HCT116 (cell line): ENCODE measurements at regions not wholly inside any gene's neighbourhood (a gene's known extent, or its start where the extent isn't known, plus 50 kb on each side); places are given as distances from the start of the nearest gene placed in this dataset.
A peak's percentile ranks its signal among the peaks of the same experiment; 100 is the strongest.

ENCODE experiments used
- ATAC-seq: fragments of 200-7000 bp; cut with Tn5 transposase; 2 replicates; pipeline ENCODE4 v1.9.1; 2020; ENCODE audit warnings: mild to moderate bottlenecking, moderate library complexity
- BruUV-seq: library from RNA; stranded (reverse); fragments of 400-500 nt; replicated peaks from 2 replicates; lab custom pipeline; 2021; lab: Mats Ljungman, UMichigan
- CTCF ChIA-PET: fragments of 300-600 bp; sonication (Branson Sonifier 250); formaldehyde crosslinking; loops from one replicate; lab custom pipeline; 2021; ENCODE audit warnings: antibody characterized with exemption; lab: Charles Lee
- POLR2A ChIA-PET: fragments of 300-600, 350-600 bp; sonication (Branson Sonifier 250); formaldehyde crosslinking; loops from one replicate; lab custom pipeline; 2021; ENCODE audit warnings: antibody characterized with exemption; lab: Charles Lee
- RAD21 ChIA-PET, 2 experiments: fragments of 300-600 bp; sonication (Branson Sonifier 250); formaldehyde crosslinking; loops; one replicate each; lab custom pipeline; 2023; ENCODE audit warnings: low total read pairs in 2 of 2; ENCODE audit not compliant: uncharacterized antibody in 2 of 2, unreplicated experiment in 2 of 2, low non-redundant PET in 1 of 2; lab: Charles Lee
- DNase-seq: peaks from one replicate; pipeline ENCODE4 v3.0.0-alpha.2; 2010; ENCODE audit warnings: low read depth, low spot score
- H2AFZ ChIP-seq: fragments of 200-600 bp; shearing (Covaris generic), sonication (generic); 2 replicates; pipeline ENCODE4 v1.6.1; 2017; ENCODE audit warnings: low read depth, mixed run types, mixed read lengths, antibody characterized with exemption, low read length; ENCODE audit not compliant: poor library complexity, severe bottlenecking
- H3K27ac ChIP-seq: 2 replicates; pipeline ENCODE4 v1.5.1; 2012; ENCODE audit warnings: low read depth, low read length
- H3K27me3 ChIP-seq: fragments of 200-600 bp; sonication (generic); 2 replicates; pipeline ENCODE4 v1.6.1; 2016; ENCODE audit warnings: mixed run types, low read length, mixed read lengths; ENCODE audit not compliant: insufficient read depth
- H3K36me3 ChIP-seq, 2 experiments: fragments of 200-500 bp in 1 of 2; fragments of 200-600 bp in 1 of 2; sonication (Bioruptor generic) in 1 of 2; sonication (generic) in 1 of 2; 2 replicates each; pipeline versions ENCODE4 v1.5.1 to v1.6.1; 2014 to 2016; ENCODE audit warnings: low read length in 2 of 2, inconsistent platforms in 1 of 2, mixed read lengths in 1 of 2, mixed run types in 1 of 2; ENCODE audit not compliant: insufficient read depth in 2 of 2, control insufficient read depth in 1 of 2
- H3K4me1 ChIP-seq, 2 experiments: fragments of 200-600 bp in 1 of 2; sonication (generic) in 1 of 2; 2 replicates each; pipeline versions ENCODE4 v1.5.1 to v1.6.1; 2012 to 2017; ENCODE audit warnings: low read length in 2 of 2, inconsistent platforms in 1 of 2, mild to moderate bottlenecking in 1 of 2, mixed read lengths in 1 of 2, mixed run types in 1 of 2, moderate library complexity in 1 of 2; ENCODE audit not compliant: insufficient read depth in 2 of 2, control insufficient read depth in 1 of 2
- H3K4me2 ChIP-seq: fragments of 200-600 bp; sonication (generic); 2 replicates; pipeline ENCODE4 v1.6.1; 2017; ENCODE audit warnings: mixed run types, low read length, mixed read lengths
- H3K4me3 ChIP-seq, 2 experiments: fragments of 200-600 bp in 1 of 2; sonication (generic) in 1 of 2; replicated peaks in 1 of 2; 2 replicates each; pipeline ENCODE4 v1.5.1; 2011 to 2016; ENCODE audit warnings: low read length in 2 of 2, control low read depth in 1 of 2, low read depth in 1 of 2, mild to moderate bottlenecking in 1 of 2, mixed read lengths in 1 of 2, mixed run types in 1 of 2
- H3K79me2 ChIP-seq: fragments of 200-600 bp; sonication (generic); 2 replicates; pipeline ENCODE4 v1.6.1; 2017; ENCODE audit warnings: mild to moderate bottlenecking, mixed run types, low read length, moderate library complexity, mixed read lengths; ENCODE audit not compliant: insufficient read depth
- H3K9ac ChIP-seq: fragments of 200-600 bp; sonication (generic); 2 replicates; pipeline ENCODE4 v1.6.1; 2016; ENCODE audit warnings: low read length, mixed read lengths
- H3K9me2 ChIP-seq: fragments of 200-600 bp; sonication (generic), shearing (Covaris generic); 2 replicates; pipeline ENCODE4 v1.6.1; 2017; ENCODE audit warnings: mixed run types, mild to moderate bottlenecking, moderate library complexity; ENCODE audit not compliant: insufficient read depth
- H3K9me3 ChIP-seq, 2 experiments: fragments of 200-500 bp in 1 of 2; fragments of 200-600 bp in 1 of 2; sonication (Bioruptor generic) in 1 of 2; sonication (generic) in 1 of 2; 2 replicates each; pipeline ENCODE4 v1.6.1; 2014 to 2017; ENCODE audit warnings: low read length in 2 of 2, mixed read lengths in 2 of 2, inconsistent platforms in 1 of 2, low read depth in 1 of 2, mild to moderate bottlenecking in 1 of 2, mixed run types in 1 of 2, moderate library complexity in 1 of 2; ENCODE audit not compliant: control insufficient read depth in 1 of 2, insufficient read depth in 1 of 2
- H4K20me1 ChIP-seq: fragments of 200-600 bp; sonication (generic), shearing (Covaris generic); 2 replicates; pipeline ENCODE4 v1.6.1; 2017; ENCODE audit warnings: mixed run types, mild to moderate bottlenecking, moderate library complexity; ENCODE audit not compliant: insufficient read depth
- ATF3 ChIP-seq: IDR thresholded peaks from 2 replicates; pipeline ENCODE4 v1.6.1; 2012
- CBX3 ChIP-seq: IDR thresholded peaks from 2 replicates; pipeline ENCODE4 v1.6.1; 2012; ENCODE audit warnings: low read depth
- CEBPB ChIP-seq: IDR thresholded peaks from 2 replicates; pipeline ENCODE4 v1.6.1; 2012; ENCODE audit warnings: low read depth
- CTCF ChIP-seq, 3 experiments: fragments of 200-600 bp in 1 of 3; sonication (generic) in 1 of 3; IDR thresholded peaks in 2 of 3; conservative IDR thresholded peaks in 1 of 3; 2 replicates each; pipeline ENCODE4 v1.5.1; 2012 to 2017; ENCODE audit warnings: low read depth in 2 of 3, low read length in 2 of 3, antibody characterized with exemption in 1 of 3, borderline replicate concordance in 1 of 3, control low read depth in 1 of 3, mild to moderate bottlenecking in 1 of 3, mixed read lengths in 1 of 3, mixed run types in 1 of 3, moderate library complexity in 1 of 3; ENCODE audit not compliant: insufficient read depth in 1 of 3
- ELF1 ChIP-seq: IDR thresholded peaks from 2 replicates; pipeline ENCODE4 v1.6.1; 2012; ENCODE audit warnings: low read depth, borderline replicate concordance
- FOSL1 ChIP-seq: IDR thresholded peaks from 2 replicates; pipeline ENCODE4 v1.6.1; 2012; ENCODE audit warnings: low read depth
- JUND ChIP-seq: IDR thresholded peaks from 2 replicates; pipeline ENCODE4 v1.6.1; 2012
- MAX ChIP-seq: IDR thresholded peaks from 2 replicates; pipeline ENCODE4 v1.6.1; 2012
- POLR2AphosphoS5 ChIP-seq: IDR thresholded peaks from 2 replicates; pipeline ENCODE4 v1.6.1; 2011; ENCODE audit warnings: mild to moderate bottlenecking, low read depth, low read length, moderate library complexity
- RAD21 ChIP-seq: IDR thresholded peaks from 2 replicates; pipeline ENCODE4 v1.6.1; 2012; ENCODE audit warnings: low read depth, mild to moderate bottlenecking
- SP1 ChIP-seq: IDR thresholded peaks from 2 replicates; pipeline ENCODE4 v1.6.1; 2012; ENCODE audit warnings: low read depth
- SRF ChIP-seq: IDR thresholded peaks from 2 replicates; pipeline ENCODE4 v1.6.1; 2012; ENCODE audit warnings: low read depth
- TCF7L2 ChIP-seq: IDR thresholded peaks from 2 replicates; pipeline ENCODE4 v1.7.0; 2011; ENCODE audit warnings: borderline replicate concordance, inconsistent platforms; ENCODE audit not compliant: insufficient read depth, insufficient read length; ENCODE audit errors: extremely low read depth
- intact Hi-C: fragments of 100-400 bp; cut with micrococcal nuclease; formaldehyde crosslinking; loops from 2 replicates; pipeline ENCODE4 v1.10.0; 2022

GRCh38 chr5:41648996-41649395 lies 138.6 kb upstream of the PLCXD3 start:
- no peaks in the 10 kb centered on the region for H3K4me1 ChIP-seq
- intact Hi-C loops, result loop anchor here (10.0 kb wide), 1 partner anchor 1934 kb away; no protein-coding TSS in a partner anchor
- ATAC-seq (no peak), DNase-seq (no peak)
- no peaks in the 10 kb centered on the region for H3K79me2 ChIP-seq
- CTCF ChIA-PET, result no interaction called here
- H3K27ac ChIP-seq, result no peak overlapping the region
- no peak overlapping the region for H3K4me3 ChIP-seq
- POLR2A ChIA-PET, result no interaction called here
- H3K9me3 ChIP-seq, result no peaks in the 10 kb centered on the region
- no TSS peak for BruUV-seq
- RAD21 ChIA-PET, result no interaction called here
- no peak for TF ChIP-seq ELF1
- no peak for TF ChIP-seq FOSL1
- TF ChIP-seq CBX3, result no peak
- no peak for TF ChIP-seq SP1
- no peak for TF ChIP-seq CEBPB
- TF ChIP-seq RAD21, result no peak
- no peak for TF ChIP-seq MAX
- TF ChIP-seq JUND, result no peak
- TF ChIP-seq SRF, result no peak
- TF ChIP-seq ATF3, result no peak
- TF ChIP-seq TCF7L2, result no peak
- no peaks in the 10 kb centered on the region for H4K20me1 ChIP-seq
- no peak overlapping the region for H2AFZ ChIP-seq
- H3K27me3 ChIP-seq, result no peaks in the 10 kb centered on the region
- H3K9ac ChIP-seq, result no peak overlapping the region
- H3K9me2 ChIP-seq, result no peaks in the 10 kb centered on the region
- H3K4me2 ChIP-seq, result no peak overlapping the region
- no peaks in the 10 kb centered on the region for H3K36me3 ChIP-seq

GRCh38 chr5:41641621-41642020 lies 131.2 kb upstream of the PLCXD3 start:
- ChIA-PET CTCF (interaction anchor here (0.6 to 4.8 kb wide), 9 partner anchors 9 to 737 kb away, joined by 3 to 31 read pairs (median 4); no protein-coding TSS in a partner anchor), POLR2A (no interaction called here), RAD21 (interaction anchor here in 1 of 2 experiments (0.6 kb wide), 1 partner anchor 30 kb away, joined by 3 read pairs; no protein-coding TSS in a partner anchor)
- H3K27ac ChIP-seq, result no peak overlapping the region
- BruUV-seq, result no TSS peak
- no peaks in the 10 kb centered on the region for H3K36me3 ChIP-seq
- H4K20me1 ChIP-seq, result no peaks in the 10 kb centered on the region
- DNase-seq, result no peak
- TF ChIP-seq CEBPB, result no peak
- no peak for TF ChIP-seq ATF3
- peak; percentile 54 for TF ChIP-seq RAD21
- TF ChIP-seq CTCF (IDR thresholded peaks at IDR 0.05 in 2 of 3, conservative IDR thresholded peaks at IDR 0.05 in 1 of 3; ENCODE audit: borderline replicate concordance in 1 of 3, insufficient read depth in 1 of 3, low read depth in 2 of 3, low read length in 2 of 3), result peak in 2 of 3 experiments; percentile 23 to 28; a peak in 1 of 6 replicates
- TF ChIP-seq POLR2AphosphoS5, result no peak
- no peaks in the 10 kb centered on the region for H3K79me2 ChIP-seq
- intact Hi-C loops, result loop anchor here (1.0 to 10.0 kb wide), 4 partner anchors 295 to 1927 kb away; no protein-coding TSS in a partner anchor
- H3K9me3 ChIP-seq, result no peaks in the 10 kb centered on the region
- H3K9me2 ChIP-seq, result no peaks in the 10 kb centered on the region
- H3K27me3 ChIP-seq, result no peaks in the 10 kb centered on the region
- no peak overlapping the region for H3K4me2 ChIP-seq
- no peak overlapping the region for H3K4me3 ChIP-seq
- H3K4me1 ChIP-seq, result no peaks in the 10 kb centered on the region
- H3K9ac ChIP-seq, result no peak overlapping the region
- no peak overlapping the region for H2AFZ ChIP-seq
- no peak for ATAC-seq
